Stimulated activated CD8-positive, alpha-beta memory T cell treated with anti-CD3 and anti-CD28 coated beads, Interleukin-7, amount 100 ng/mL, for 48 hours (primary cell): ENCODE measurements at regions not wholly inside any gene's neighbourhood (a gene's known extent, or its start where the extent isn't known, plus 50 kb on each side); places are given as distances from the start of the nearest gene placed in this dataset.

ENCODE experiments used
- DNase-seq, 2 donors: peaks; one replicate each; pipeline ENCODE4 v3.0.0-alpha.2; 2020; ENCODE audit warnings: low read depth in 1 of 2; ENCODE audit errors: extremely low read depth in 1 of 2

GRCh38 chr5:142438573-142438972 is 113.8 kb upstream of the SPRY4 start:
- no peak for DNase-seq

- DNase-seq, result no peak
Observed at GRCh38 chr5:142437563-142437962, 112.7 kb upstream of the SPRY4 start.

GRCh38 chr5:142435410-142436115 is 110.7 kb upstream of the SPRY4 start:
- DNase-seq, result no peak

GRCh38 chr5:142434322-142434612 is 109.4 kb upstream of the SPRY4 start:
- no peak for DNase-seq

DNA sequence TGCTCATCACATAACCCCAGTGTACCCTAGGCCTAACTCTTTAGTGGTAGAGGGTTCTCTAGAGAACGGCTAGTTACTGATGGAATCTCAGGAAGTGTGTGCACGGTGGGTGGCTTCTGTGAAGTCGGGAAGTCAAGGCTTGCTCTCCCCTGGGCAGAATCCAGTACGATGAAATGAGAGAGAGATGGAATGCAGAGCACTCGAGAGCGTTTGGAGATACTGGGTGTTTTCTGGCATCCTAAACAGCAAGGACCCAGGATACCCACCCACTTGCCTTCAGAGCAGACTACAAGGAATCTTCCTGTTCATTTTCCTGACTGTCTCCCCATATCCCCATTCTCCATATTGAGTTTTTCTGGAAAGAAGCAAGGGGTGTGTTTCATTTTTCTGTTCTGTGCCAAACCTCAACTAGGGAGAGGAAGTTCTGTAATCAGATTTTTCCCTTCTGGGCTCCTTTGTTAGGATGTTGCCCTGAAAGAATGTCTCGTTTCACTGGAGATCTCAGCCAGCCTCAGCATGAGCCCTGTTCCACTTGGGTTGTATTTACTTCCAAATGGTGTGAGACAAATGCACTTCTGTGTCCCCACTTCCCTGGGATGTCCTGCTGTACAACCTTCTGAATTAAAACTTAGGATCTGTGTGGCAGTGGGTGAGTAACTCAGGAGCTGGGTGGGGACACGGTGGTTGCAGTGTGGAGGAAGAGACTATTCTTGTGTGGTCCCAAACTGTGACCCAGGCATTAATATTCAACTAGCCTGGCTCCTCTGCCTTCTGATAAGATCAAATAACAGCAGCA is 108.9 kb upstream of the SPRY4 start:
- no peak for DNase-seq

DNA sequence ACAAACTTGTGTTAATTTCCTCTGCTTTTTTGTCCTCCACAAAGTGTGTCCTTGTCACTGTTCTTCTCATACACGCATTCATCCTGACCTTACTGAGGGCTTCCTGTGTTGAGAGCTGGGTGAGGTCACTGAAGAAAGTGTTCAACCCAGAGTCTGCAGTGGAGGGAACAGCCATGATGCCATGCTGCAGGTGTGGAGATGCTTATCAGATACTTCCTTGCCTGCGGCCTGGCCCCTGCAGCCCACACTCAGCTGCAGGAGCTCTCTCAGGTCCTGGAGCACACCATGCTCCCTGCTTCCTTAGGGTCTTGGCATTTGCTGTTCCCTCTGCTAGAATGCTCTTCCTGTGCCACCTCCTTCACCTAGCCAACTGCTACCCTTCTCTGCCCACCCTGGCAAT is 108.1 kb upstream of the SPRY4 start:
- DNase-seq, result peak in 1 of 2 donors; percentile 21

- no peak for DNase-seq
Observed at GRCh38 chr5:142432369-142432863, 107.6 kb upstream of the SPRY4 start.

DNA sequence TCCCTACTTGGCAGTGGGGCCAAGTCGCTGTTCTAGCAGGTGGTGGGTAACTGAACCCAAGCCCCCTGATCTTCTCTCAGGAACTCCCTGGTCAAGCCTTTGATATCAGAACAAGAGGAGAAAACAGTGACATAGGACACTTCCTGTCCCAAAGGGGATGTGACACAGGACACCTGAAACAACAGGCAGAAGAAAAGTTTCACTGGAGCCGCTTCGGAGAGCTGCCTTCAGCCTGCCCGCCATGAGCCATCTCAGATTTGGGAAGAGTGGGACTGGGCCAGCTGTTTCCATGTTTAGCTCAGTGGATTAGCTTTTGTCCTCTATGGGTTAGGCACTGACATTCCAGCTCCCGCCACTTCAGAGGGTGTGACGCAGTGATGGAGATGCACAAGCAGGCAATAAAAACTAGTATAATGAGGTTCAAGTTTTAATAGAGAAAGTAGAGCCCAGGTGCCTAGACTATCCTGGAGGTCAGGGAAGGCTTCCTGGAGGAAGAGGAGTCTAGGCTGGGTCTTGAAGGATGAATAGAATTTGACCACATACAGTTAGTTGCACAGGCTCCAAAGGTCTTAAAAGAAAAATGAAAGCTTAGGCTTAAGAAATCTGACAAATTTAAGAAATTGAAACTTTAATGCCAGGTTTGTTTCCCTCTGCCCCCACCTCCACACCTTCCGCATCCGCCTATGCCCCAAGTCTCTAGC is 104.1 kb upstream of the SPRY4 start:
- no peak for DNase-seq

DNA sequence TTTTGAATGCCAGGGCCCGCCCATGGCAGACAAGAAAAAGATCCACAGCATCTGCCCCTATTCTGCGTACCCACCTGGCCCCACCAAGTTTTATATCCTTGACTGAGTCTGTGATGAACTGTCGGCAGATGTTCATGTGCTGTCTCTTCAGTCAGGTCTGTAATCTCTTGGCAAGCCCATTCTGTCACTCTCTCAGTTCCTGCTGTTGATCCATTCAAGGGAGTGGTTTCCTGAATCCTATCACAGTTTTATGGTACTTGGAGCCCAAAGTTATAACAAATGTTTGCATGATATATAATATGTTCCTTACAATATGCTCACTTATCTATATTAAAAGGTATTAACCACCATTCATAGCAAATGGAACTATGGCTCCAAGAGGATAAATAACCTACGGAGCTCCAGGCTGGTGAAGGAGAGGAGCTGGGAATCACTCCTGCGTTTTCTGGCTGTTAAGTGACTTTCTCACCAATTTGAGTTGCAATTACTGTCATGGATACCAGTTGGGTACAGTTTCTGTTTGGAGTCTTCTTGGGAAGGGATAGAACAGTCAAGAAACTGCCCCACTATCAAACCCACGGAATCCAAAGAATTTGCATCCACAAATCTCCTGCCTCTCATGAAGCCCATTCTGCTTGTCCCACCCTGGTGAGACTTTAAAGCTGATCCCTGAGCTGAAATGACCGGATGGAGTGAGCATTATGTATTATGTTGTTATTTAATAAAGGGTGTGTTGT is 103.4 kb upstream of the SPRY4 start:
- DNase-seq, result no peak

DNA sequence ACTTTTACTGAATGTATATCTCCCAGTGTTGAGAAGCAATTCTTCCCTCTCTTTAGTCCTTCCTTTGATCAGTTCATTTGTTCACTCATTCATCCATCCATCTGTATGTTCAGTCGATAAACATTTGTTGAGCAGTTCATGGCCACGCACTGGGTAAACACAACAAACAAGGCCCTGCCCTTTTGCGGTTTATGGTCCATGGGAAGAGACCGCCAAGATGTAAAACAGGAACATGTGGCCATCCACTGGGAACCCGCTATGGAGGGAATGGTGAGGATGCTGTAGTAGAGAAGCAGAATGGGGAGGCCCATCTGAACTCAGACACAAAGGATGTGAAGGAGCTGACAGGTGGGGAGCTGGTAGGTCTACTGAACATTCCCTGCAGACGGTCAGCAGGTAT is 102.7 kb upstream of the SPRY4 start:
- DNase-seq, result no peak

DNA sequence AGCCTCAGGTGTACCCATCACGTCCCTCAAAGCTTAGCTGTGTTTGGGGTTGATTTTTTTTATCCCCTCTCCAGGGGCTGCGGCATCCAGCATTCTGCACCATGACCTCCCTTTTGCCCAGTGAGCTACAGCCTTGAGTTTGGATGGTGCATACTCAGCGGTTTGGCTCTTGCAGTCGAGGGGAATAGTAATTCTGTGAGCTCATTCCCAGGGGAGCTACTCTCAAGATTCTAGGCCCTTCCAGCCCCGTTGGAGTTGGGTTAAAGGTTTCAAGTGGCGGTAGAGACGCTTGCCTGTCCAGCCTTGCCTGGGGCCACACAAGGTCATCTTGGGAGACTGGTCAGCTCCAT is 102.2 kb upstream of the SPRY4 start:
- DNase-seq, result no peak

DNA sequence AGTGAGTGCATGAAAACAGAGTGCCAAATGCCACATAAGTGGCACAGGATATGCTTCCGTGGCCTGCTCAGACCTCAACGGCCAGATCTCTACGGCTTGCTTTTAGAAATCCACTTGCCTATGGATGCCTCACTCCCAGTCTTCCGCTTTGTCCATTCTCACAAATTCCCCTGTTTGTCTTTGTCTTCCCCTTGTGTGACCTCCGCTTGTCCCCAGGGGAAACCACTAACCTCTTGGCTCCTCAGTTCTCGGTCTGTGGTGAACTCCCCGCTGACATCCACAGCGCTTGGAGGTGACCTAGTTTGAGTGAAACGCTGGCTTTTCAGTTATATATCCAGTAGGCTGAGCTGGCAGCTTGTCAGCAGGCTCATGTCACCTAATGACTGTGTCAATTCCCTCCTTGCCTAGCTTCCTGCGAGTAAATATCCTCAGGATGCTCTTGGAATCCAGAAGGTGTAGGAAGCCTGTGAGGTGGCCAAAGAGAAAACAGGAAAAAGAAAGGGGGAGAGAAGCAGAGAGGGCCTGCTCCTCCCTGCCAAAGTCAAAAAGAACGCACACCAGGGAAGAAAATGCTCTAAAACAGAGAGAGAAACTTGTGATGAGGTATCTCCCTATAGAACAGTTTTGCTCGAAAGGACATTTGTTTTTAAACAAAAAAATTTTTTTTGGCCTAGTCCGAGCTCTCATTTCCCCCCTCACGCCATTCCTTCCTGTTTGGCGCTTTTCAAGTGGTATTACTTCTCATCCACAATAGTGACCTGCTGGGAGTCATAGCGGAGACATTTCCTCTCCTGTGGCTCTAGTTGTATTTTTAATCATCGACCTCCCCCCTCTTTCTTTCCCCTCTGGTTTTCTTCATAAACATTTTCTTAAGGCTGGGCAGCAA is 101.6 kb upstream of the SPRY4 start:
- DNase-seq, result no peak

DNA sequence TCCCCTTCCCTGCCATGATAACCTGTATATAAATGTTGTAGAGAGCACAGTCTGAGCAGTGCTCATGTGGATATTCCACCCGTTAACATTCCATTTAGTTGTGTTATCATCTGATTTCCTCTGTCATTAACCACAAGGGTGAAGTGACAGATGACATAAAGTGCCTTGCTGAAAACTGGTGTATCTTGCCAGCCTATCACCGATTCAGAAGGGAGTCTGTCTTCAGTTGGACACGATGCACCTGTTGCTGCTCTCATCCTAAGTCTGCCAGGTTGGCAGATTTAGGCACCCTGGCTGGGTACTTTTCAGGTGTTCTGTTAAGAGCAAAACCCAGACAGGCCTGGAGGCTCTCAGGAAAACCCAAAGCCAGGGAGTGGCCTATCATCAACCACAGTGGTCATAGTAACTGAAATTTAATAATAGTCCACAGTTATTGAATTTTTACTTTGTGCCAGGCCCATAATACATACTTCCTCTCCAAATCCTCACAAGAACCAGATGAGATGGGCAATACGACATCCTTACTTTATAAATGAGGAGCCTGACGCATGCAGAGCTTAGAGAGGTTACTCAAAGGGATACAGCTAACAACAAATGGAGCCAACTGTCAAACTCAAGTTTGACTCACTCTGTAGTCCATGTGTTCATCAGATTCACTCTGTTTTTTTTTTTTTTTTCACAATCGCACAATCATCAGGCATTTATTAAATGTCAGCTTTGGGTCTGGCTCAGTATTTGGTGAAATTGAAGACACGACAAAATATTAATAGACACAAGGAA is 100.7 kb upstream of the SPRY4 start:
- DNase-seq, result no peak

- no peak for DNase-seq
Observed at GRCh38 chr5:142422429-142422828, 97.6 kb upstream of the SPRY4 start.

DNA sequence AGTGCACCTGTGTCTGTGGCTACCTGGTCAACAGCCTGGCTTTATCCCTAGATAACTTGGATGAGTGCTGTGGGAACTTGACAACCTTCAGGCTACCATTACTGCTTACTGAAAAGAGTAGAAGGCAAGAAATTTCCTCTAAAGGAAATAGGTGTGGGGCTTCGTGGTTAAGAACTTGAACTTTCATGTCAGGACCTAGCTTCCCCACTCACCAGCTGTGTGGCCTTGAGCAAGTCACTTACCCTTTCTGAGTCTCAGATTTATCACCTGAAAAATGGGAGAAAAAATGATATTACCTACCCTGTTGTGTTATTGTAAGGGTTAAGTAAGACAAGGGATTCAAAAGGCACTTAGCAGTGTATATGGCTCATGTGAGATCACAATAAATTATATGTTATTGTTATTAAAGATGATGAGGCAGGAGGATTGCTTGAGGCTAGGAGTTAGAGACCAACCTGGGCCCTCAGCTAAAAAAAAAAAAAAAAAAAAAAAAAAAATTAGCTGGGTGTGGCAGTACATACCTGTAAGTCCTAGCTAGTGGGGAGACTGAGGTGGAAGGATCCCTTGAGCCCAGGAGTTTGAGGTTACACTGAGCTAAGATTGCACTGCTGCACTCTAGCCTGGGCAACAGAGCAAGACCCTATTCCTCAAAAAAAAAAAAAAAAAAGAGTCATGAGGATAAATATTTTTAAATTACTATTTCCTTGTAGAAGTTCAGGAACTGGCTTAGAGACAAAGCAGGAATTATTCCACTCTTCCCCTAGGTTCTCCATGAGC is 97.0 kb upstream of the SPRY4 start:
- DNase-seq, result no peak

GRCh38 chr5:142421228-142421617 is 96.4 kb upstream of the SPRY4 start:
- DNase-seq, result no peak

GRCh38 chr5:142420561-142421227 is 95.9 kb upstream of the SPRY4 start:
- DNase-seq, result no peak

GRCh38 chr5:142412581-142412980 is 87.8 kb upstream of the SPRY4 start:
- no peak for DNase-seq
